Erythroblast (primary cell): ENCODE measurements at regions not wholly inside any gene's neighbourhood (a gene's known extent, or its start where the extent isn't known, plus 50 kb on each side); places are given as distances from the start of the nearest gene placed in this dataset.

Experiments
- GATA1 ChIP-seq: IDR thresholded peaks from 2 replicates; pipeline ENCODE4 v1.6.1; 2011; ENCODE audit warnings: low read depth, mild to moderate bottlenecking, control low read depth, low read length, moderate library complexity
- POLR2A ChIP-seq: IDR thresholded peaks from 2 replicates; pipeline ENCODE4 v1.6.1; 2011; ENCODE audit warnings: mild to moderate bottlenecking, low read length

DNA sequence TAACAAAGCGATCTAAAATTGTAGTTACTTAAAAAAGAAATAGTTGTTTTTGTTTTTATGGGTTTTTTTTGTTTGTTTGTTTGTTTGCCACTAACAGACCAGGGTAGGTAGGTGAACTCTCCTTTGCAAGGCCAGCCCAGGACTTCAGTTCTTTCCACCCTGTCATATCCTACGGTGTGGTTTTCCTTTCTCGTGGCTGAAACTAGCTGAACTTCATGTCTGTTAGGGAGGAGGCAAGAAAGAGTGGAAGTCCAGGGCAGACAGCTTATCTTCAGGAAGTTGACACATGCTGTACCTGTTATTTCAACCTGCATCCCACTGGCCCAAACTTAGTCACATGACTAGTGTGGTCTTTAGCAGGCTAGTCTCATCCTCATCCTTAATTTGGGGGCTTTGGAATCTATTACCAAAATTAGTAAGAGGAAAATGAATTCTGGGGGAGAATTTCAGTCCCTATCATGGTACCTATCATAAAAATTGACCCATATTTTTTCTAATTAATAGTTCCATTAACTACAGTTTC lies 62.9 kb upstream of the LRRC7 start:
- TF ChIP-seq POLR2A (no peak), GATA1 (no peak)
